ENCODE measurements at regions not wholly inside any gene's neighbourhood (a gene's known extent, or its start where the extent isn't known, plus 50 kb on each side); places are given as distances from the start of the nearest gene placed in this dataset.
"Not testable (repeated sequence)": the region's sequence is repeated elsewhere in the genome, so short reads cannot be mapped to it uniquely, and the experiment has no call there.

GRCh38 chr18:30929718-30930117 lies 112.8 kb downstream of the DSC3 start:
- DNase-seq = no peak

- no peak for DNase-seq
These were observed 113.5 kb downstream of the DSC3 start for GRCh38 chr18:30929065-30929464.

DNA sequence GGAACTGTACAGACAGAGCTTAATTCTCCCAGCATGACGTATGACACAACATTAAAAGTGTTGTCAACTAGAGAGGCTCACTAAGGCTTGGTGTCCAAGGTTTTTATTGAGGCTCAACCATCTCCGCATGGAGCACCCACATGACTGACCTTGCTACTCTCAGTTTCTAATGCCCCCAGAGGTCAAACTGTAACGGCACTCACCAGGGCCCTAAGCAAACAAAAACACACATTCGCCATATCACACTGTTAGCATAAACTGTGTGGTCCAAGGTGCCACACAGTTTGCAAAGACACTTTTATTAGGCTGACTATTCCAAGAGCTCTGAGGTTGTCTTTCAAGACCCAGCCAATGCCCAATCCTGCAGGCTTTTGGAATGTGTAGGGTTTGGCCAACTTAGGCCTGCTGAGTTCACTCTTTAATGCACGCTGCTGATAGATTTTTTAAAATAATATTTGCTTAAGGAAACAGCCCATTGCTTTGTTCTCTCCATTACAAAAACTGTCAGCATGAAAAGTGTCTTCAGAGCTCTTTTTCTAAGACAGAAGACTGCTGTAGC lies 114.9 kb downstream of the DSC3 start:
- DNase-seq = no peak

GRCh38 chr18:30927042-30927441 lies 115.5 kb downstream of the DSC3 start:
- no peak for DNase-seq

- no peak for DNase-seq
These were observed 116.7 kb downstream of the DSC3 start for GRCh38 chr18:30925795-30926194.

DNA sequence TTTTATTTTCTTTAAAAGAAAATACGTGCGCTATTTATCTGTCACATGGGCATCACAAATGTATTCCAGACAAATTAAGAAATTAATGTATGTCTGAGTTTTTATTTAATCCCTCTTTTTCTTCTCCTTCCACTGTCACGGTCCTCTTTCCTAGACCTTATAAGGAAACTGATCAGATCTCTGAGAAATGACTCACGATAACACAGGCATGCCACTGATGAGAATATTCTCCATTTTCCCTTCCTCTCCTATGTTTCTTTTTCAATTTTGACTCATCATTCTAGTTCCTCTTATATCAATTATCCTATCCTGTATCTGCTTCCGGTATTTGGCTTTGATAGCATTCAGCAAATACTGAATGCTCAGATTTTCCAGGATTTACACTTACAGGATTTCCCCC lies 121.8 kb downstream of the DSC3 start:
- DNase-seq = no peak

DNA sequence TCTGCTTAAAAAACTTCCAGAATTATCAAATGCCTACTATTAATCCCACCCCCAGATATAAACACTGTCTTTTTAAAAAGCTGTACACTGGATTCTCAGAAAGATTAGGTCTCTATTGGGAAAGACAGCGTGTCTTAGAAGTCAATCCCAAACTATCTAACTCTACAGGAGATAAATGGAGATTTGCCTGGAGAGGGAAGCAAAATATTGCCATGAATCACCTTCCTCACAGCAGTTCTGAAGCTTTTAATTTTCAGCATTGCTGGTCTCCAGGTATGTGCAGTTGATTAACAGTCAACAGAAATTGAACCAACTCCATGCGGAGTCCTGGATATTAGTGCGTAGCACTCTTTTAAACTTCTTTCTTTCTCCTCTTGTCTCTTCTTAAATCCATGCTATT lies 122.2 kb downstream of the DSC3 start:
- no peak for DNase-seq

- no peak for DNase-seq
These were observed 124.9 kb downstream of the DSC3 start for GRCh38 chr18:30917651-30918050.

DNA sequence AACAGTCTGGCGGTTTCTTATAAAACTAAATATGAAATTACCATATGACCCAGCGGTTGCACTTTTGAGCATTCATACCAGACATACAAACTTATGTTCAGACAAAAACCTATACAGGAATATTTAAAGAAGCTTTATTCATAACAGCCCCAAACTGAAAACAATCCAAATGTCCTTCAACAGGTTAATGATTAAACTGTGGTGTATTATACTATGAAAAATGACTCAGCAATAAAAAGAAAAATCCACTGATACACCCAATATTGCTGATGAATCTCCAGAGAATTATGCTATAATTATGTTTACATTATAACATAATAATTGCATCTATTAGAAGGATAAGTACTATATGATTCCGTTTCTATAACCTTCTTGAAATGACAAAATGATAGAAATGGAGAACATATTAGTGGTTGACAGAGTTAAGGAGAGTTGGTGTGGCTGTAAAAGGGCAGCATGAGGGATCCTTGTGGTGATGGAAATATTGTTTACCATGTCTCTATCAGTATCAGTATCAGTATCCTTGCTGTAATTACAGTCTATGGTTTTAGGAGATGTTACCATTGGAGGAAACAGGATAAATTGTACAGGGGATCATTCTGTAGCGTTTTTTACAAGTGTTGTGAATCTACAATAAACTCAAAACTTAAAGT lies 127.1 kb downstream of the DSC3 start:
- no peak for DNase-seq

GRCh38 chr18:30908381-30908780 lies 134.2 kb downstream of the DSC3 start:
- no peak for DNase-seq

DNA sequence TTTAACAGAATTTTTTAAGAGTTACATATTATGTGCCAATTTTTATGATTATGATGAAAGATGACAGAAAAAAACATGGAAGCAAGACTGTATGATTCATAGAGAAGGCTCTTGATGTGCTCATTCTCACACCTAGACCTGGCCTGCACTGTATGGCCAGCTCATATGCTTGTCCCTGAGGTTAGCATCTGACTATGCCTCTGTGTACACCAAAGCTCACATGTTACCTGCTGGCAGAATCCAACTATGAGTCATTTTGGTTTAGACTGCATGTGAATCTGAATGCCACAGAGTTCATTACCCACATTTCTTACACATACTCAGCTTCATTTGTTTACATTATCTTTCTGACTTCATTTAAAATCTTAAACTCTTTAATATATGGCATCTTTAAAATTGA lies 139.0 kb downstream of the DSC3 start:
- no peak for DNase-seq

GRCh38 chr18:30889519-30890301 lies 152.8 kb downstream of the DSC3 start:
- no peak for DNase-seq

GRCh38 chr18:30888344-30888743 lies 154.2 kb downstream of the DSC3 start:
- DNase-seq = no peak

- no peak for DNase-seq
These were observed 155.5 kb downstream of the DSC3 start for GRCh38 chr18:30886998-30887397.

DNA sequence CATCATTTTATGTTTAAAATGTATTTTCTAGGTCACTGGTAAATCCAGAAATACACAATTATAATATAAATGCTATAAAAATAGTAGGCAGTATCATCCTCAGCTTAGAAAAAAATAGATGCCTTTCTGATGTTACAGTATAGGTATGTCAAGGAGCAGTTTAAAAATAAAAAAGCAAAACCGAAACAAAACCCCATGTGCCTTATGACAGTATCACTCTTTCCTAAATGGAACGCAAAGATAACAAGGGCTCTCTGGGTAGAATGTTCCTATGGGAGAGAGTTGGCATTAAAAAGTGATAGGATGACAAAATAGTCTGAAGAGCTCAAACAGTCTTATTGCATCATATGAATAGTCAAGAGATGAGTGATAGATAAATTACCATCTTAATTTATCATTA lies 172.1 kb downstream of the DSC3 start:
- no peak for DNase-seq

GRCh38 chr18:30862900-30863299 lies 179.6 kb downstream of the DSC3 start:
- DNase-seq = no peak

DNA sequence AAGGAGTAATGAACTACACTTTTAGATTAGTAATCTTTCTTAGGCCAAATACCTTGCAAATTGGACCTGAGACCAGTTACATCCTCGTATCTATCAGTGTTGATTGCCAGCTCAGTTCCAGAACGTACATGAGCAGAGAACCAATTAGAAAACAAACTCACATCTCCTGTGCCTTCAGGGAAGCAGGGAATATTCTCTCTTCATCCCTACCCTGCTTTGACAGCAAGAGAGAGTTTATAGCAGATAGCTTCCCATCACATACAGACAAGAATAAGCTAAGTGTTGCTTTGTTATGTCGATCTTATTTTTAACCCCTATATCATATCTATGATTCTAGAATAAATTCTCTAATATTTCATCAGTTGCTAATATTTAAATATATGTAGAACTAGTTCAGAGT lies 181.8 kb downstream of the DSC3 start:
- DNase-seq = no peak

GRCh38 chr18:30859036-30859435 lies 183.5 kb downstream of the DSC3 start:
- no peak for DNase-seq

DNA sequence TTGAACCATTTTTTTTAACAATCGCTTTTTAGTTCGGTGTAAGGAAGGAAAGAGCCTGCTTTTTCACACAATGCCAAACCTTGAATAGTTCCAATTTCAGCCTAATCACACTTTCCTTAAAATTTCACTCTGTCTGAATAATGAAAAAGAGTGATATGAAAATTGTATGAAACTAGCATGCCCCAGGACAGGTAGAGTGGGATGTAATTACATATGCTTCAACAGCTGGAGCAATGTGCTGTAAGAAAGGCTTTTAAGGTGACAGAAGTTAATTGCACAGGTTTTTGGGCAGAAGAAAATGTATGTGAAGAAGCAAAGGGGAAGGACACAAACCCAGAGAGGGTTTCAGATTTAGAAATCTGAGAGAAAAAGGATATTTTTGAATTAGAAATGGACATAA lies 184.0 kb downstream of the DSC3 start:
- no peak for DNase-seq

DNA sequence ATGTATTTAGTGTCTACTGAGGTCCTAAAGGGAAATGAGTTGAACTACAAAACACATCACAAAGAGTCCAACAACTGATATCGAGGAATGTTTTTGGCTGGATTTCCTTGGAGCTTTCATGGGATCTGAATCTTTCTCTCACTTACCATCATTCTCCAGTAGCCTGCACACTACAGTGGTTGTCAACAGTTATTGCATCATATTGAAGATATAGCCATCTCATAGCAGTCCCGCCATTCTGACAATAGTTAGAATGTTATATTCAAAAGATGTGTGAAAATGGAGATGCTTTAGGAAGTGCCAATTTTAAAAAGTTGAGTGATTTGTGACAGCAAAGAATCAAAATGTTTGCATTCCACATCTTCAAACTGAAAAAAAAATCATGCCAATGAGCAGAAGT lies 186.8 kb downstream of the DSC3 start:
- no peak for DNase-seq

DNA sequence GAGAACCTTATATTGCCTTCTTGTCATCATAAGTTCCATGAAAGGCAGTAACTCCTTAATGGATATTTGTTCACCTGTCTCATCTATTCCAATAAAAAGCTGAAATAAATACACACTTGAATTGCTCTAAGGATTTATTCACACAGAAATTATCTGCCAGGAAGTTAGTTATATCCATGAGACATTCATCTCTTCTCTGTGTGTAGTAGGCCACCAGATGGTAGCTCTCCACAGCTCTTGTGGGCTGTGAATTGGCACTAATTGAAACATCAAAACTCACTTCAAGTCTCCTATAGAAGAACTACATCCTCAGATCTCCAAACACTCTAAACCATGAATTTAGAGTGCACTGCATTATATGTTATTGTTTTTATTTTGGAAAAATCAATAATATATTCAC lies 189.6 kb downstream of the DSC3 start:
- no peak for DNase-seq

- no peak for DNase-seq
These were observed 190.0 kb downstream of the DSC3 start for GRCh38 chr18:30852541-30852940.

GRCh38 chr18:30839056-30839561 lies 203.4 kb downstream of the DSC3 start:
- DNase-seq = not testable (repeated sequence)

- DNase-seq = no peak
These were observed 213.8 kb downstream of the DSC3 start for GRCh38 chr18:30828700-30829099.
